NCI-H748 (cell line): ENCODE measurements at regions not wholly inside any gene's neighbourhood (a gene's known extent, or its start where the extent isn't known, plus 50 kb on each side); places are given as distances from the start of the nearest gene placed in this dataset.

Experiments used
- DNase-seq: peaks from one replicate; lab custom pipeline; 2025; ENCODE audit not compliant: unreplicated experiment; lab: John Stamatoyannopoulos, UW

DNA sequence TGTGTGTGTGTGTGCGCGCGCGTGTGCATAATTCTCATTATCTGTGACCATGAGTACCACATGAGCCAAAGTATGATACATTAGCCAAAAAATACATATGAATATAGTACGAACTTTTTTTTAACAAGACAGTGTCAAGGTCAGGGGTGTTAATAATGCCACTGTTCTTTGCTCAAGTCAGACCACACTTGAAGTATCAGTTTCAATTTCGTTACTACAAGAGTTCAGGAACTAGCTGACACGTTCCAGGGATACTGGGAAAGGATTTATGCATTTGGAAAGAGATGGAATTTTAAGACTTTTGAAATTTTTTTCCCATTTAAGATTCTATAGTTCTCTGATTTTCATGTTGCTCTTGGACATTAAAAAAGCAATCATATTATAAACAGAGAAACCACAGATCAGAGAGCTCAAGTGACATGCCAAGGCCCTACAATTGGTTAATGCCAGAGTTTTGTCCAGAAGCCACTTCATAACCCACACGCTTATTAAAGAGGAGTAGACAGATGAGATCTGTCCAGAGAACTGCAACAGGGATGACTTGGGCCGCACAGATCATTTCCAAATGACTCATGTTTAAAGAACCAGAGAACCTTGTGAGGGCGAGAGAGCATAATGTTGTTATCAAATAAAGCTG is 718.8 kb upstream of the SGCG start:
- DNase-seq: no peak

DNA sequence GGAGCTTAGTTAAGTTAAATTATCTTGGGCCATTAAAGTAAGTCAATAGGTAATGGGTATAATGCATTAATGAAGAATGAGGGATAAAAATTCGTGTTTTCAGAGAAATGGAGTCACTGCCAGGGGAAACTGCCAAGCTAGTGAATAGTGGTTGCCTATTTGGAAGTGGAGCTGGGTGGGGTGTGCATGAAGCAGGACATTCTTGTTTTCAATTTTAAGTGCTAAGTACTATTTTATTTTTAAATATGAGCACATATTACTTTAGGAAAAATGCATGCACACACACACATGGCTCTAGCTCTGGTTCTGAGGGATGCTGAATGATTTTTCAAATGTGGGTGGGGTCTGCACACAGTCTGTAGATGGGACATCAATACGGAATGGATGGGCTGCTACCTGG is 717.7 kb upstream of the SGCG start:
- DNase-seq: no peak

DNA sequence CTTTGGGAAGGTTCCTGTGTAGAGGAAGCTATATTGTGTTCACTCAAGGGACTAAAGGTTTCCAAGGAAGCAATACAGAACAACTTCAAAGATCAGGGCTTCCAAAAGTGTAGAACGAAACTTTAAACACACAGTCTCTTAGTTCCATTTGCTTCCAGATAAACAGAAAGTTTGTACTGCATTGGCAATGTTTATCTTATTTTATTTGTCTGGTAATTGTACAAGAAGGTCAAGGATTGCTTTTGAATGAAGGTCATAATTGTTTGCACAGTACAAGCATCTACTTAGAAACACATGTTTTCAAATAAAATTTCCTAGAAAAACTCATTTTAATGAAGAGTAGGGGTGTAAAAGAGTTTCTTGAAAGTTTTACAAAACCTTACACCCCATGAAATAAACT is 712.7 kb upstream of the SGCG start:
- DNase-seq: peak; percentile 44

DNA sequence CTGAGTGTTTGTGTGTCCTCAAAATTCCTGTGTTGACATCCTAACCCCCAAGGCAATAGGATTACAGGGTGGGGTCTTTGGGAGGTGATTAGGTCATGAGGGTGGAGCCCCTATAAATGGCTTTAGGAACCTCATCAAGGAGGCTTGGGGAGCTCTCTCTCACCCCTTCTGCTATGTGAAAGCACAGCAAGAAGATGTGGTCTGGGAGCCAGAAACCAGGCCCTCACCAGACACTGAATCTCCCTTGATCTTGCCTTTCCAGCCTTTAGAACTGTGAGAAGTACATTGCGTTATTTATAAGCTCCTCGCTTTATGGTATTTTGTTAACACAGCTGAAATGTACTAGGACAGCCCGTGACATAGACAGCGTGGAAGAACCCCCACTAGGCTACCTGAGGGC is 712.0 kb upstream of the SGCG start:
- no peak for DNase-seq

DNA sequence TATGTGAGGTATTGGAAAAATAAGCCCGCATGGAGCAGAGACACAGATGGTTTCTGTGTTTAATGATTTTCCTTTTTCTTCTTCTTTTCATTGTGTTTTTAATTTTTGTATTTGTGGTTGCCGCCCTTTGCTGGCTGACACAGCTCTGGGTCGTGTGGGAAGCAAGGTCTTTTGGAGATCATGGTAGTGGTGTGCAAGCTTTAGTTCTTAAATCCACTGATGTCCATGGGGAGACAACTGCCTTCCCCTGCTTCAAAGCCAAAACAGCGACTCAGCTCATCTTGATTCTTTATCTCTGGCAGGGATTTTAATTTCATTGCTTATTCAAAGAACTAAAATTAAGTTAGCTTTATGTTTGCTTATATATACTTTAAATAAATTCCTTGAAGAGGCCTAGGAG is 711.3 kb upstream of the SGCG start:
- no peak for DNase-seq

DNA sequence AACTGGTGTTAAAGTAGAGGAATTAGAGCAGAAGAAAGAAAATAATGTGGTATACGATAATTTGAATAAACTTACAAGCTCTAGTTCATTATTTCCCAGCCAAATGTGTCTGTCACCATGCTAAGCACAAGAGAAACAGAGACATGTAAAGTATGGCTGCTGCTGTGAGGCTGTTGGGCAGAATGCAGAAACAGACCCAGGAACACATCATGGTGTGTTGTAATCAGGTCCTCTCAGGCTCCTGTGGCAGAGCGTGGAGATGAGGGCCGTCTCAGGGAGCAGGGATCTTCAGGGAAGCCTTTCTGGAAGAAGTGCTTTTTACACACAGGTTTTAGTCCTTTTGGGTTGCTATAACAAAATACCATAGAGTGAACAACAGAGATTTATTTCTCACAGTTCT is 710.7 kb upstream of the SGCG start:
- no peak for DNase-seq

DNA sequence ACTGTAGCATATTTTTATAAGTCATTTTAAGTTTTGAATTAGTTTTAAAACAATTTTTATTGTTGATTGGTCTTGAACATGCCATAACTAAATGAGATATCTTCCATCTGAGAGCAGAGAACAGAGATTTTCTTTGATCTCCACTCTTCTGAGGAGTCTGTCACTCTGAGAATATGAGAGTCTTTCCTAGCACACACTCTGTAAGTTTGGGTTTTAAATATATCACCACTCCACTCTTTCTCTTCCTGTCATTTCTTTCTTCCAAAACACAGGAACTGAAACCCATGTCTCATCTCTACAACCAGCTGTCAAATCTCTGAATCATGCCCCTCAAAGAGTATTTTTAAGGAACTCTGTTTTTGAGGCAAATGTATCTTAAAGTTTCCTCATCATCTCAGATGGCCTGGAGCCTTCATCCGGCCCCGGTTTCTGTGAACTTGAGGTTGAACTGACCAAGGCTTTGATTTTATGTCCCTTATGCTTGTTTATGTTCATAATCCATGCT is 698.2 kb upstream of the SGCG start:
- DNase-seq: no peak

DNA sequence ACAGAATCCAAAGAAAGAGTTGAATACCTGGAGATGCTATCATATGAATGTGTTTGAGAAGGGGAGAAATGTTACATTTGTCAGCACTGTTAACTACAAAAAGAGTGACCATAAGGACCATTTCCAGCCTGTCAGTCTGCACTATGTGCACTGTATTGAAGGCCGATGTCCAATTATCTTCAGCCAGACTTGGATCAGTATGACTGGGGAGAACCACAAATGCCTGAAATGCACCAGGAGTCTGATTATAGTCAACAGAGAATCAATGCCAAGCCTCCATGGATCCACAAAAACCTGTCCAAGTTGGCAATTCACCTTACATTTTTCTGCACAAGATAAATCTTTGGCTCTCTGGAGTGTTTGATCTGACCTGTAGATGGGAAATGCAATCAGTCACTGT is 697.5 kb upstream of the SGCG start:
- DNase-seq: no peak

DNA sequence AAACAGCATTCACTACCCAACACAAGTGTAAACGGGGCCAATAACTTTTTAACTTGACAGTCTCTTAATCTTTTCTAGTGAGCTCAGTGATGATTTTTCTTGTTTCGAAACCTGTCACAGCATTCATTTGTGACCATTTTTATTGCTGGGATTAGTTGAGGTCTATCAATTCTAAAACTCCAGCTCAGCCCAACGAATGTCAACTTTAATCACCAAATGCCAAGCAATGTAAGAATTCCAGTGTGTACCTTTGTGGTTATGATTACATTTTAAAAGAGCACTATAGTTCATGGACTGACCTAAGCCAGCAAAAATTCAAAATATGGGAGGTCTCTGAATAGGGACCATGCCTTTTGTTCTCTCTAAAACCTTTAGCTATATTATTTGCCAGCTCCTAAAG is 694.3 kb upstream of the SGCG start:
- no peak for DNase-seq

DNA sequence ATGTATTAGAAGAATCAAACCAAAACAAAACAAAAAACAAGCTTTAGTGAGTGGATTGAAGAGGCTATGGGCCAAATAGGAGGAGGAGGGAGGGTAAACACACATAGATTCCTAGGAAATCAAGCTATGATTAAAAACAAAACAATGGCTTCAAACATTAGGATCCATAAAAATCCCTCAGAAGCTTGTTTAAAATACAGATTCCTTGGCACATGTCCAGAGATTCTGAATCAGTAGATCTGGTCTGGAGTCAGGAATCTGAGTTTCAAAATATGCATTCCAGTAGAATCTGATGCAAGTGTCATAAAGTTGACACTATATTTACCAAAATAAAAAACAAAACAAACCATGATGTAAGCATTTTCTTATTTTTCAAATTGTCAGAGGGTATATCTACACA is 692.8 kb upstream of the SGCG start:
- no peak for DNase-seq

DNA sequence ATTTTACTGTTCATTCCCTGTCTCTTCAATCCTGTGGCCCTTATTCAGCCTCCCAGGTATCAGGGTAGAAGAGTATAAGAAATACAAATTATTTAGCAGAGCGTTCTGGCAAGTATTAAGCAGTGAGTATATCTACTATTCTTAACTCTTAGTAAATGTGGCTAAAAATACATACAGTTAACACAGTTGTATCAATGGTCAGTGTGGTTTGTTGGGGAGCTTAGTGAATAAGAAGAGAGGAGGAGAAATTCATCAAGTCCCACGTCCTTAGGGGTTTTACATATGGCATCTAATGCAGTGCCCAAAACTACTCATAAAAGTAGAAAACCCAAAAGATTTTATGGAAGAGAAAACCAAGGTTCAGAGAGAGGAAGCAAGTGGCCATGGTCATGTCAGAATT is 691.0 kb upstream of the SGCG start:
- DNase-seq: no peak

DNA sequence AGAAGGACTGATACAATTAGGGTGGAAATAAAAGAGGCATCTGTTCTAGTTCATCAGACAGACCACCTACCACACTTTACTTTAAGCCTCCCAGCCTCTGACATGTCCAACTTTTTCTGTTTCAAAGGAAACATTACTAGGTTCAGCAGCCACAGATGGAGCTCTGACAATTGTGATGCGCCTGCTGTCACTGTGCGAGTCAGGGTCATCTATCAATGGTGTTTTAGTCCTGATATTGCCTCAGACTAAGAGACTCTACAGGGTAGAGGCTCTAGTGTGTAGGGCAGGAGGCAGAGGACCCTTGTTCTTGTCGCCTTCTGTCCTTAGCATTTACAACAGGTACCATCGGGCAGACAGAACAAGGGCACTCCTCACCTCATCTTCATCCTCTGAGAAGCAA is 685.0 kb upstream of the SGCG start:
- DNase-seq: no peak

DNA sequence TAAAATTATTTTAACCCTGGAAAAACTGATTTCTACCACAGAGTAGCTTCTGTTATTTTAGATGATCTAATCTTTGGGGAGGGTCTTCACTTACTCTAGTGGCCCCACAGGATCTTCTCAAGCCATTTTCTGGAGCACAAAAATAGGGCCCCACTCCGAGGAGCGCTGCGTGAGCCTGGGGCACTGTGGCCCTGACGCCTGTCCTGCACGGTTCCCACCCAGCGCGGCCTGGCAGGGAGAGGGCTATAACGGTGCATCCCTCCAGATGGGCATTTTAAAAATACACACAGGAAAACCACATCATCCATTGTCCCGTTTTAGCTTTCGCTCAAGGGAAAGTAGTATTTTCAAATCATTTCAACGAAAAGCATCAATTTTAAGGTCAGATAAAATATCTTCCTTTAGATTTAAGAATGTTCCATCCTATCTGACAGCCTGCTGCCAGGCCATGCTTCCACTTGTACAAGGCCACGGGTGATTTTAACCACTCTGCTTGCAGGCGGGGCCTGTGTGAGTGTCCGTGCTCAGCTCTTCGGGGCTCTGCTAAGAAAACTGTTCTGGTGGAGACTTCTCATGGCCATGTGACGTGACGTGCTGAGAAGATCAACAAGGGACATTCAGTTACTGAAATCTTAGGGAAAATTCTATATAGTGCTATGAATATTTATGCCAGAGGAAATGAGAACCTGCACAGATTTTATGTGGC is 683.8 kb upstream of the SGCG start:
- DNase-seq: no peak

DNA sequence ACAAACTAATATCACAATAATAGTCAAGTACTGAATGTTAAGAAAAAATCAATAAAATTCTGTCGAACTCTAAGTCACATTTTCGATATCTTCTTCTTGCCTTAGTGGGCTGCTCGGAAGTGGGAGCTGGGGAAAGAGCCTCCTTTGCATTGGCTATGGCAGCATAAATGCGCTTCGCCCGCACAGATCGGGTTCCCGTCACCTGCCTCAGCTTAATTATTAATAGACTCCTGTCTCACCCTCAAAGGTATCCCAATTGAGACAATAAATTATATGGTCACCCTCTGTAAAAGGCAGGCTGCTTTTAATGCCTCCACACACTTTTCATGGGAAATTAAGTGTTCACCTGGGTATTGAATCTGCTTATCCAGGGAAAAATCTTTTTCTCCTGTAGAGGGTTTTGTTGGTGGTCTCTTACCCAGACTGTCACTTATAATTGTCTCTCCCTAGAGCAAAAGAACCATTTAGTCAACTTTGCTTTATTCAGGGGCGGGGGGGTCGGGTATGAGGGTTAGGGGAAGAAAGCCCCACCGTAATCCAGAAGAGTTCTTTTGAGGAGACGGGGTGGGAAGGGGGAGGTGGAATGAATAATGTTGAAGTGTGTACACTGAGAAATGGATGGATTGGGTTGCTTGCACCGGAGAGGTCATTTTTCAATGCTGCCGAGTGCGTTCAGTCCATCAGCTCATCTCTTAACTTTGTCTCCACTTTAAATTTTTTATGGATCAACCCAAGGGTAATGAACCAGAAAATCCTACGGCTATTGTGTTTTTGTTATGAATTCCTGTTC is 682.6 kb upstream of the SGCG start:
- DNase-seq: peak; percentile 48

DNA sequence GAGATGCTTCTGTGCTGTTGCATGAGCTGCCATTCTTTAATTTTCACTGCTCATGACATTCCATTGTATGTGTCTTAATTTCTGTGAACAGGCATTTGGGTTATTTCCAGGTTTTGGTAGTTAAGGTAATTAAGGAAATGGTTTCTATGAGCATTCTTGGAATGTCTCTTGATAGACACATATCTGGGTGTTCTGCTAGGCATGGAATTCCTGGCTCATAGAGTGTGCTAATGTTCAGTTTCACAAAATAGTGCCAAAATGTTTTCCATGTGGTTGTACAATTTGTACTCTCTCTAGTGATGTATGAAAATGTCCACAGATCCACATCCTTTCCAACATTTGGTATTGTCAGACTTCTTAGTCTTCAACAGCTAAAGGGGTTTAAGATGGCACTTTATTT is 680.9 kb upstream of the SGCG start:
- DNase-seq: no peak

DNA sequence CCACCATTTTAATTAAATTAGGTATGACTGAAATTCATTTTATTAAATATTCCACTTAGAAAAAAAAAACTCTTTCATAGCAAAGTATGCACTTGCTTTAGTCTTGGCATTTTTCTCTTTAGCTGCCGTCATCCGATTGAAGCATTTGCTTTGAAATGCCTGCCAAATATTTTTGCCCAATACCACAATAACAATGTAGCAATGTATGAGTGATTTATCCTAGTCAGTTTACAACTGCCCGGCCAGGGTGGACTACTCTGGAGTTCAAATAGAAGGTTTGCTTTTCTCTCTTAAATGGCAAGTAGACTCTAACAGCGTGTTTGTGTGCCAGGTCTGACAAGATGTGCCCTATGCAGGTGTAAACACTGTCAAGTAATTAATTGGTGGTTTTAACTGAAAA is 675.3 kb upstream of the SGCG start:
- no peak for DNase-seq

DNA sequence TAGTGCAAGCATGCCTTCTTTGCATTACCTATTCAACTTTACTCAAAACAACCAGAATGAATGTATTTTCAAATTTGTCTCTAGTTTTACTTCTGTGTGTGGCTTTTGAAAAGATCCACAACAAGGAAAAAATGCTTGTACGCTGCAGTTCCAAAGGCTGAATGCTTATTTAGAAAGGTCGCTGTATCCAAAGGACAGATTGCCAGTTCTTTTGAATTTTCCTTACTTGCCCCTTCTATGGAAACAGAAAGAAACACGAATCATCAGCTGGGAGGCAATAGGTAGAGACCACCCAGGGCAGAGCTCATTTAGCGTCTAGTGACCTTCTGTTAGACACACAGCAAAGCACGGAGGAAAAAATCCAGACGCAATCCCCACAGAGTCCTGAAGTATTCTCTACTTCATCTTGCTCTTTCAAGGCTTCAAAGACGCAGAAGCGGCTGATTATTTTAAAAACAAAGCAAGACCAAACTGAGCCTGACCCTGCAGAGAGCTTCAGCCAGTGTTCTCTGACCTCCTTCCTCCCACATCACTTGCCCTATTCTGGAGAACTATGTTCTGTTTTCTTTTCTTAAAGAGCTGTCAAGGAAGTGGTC is 674.6 kb upstream of the SGCG start:
- DNase-seq: no peak

DNA sequence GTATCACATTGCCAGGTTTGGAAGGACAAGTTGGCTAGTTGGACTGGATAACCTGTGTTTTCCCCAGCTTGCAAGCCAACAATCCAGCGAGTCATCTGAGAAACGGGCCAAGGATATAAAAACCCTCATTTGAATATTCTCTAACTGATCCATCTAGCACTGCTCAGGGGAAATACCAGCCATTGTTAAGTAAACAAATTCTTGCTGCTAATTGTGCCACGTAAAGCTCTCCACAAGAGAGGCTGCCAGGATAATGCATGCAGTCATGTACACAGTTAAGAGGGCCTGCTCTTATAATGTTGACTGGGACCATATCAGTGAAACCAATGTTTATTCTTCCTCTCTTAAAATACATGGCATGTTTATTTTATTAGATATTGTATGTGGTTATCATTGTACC is 663.2 kb upstream of the SGCG start:
- peak; percentile 88 for DNase-seq

DNA sequence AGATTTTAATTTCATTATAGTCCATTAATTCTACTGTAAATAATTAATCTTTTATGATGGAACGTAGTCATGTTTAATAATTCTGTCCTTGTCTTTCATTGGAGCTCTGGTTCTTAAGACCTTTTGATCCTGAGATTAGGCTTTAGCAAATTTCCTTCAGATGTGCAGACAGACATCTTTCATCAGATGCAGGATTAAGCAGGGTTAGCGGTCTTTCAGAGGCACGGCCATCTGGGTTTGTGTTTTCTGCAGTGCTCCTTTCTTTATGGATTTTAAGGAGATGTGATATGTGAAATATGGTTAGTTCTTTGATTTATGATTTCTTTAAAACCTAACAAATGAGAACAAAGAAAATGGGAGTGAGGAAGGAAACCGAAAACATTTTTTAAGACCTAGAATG is 643.9 kb upstream of the SGCG start:
- no peak for DNase-seq

DNA sequence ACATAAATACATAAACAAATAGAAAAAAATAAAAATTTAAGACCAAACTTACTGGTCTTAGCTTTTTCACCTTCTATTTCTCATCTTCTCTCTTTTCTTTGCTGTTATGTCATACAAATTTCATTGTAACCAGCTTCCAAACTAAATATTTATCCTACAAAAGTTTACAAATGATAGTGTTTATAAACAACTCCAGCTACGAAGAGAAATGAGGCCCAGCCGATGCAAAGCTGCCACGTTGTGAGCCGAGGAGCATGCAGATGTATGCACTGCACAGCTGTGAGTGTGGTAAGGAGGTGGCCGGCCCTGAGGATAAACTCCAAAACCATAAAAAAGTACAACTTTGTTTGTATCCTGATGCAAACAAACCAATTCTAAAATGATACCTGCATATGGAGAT is 642.4 kb upstream of the SGCG start:
- DNase-seq: no peak

DNA sequence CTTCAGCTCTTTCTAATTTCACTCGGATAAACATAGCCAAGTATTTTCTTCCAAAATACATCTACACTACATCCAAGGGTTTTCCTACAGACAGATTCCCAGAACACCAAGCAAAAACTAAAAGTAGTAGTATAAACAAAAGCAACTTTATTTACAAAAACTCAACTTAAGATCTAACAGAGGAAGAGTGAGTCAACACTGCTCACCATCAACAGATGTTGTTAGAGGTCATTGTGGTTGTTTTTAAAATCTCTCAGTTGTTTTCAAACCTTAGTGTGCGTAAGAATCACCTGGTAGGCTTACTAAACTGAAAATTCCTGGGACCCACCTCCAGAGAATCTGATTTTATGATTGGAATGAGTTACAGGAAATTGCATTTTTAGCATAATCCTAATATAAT is 631.7 kb upstream of the SGCG start:
- DNase-seq: no peak

DNA sequence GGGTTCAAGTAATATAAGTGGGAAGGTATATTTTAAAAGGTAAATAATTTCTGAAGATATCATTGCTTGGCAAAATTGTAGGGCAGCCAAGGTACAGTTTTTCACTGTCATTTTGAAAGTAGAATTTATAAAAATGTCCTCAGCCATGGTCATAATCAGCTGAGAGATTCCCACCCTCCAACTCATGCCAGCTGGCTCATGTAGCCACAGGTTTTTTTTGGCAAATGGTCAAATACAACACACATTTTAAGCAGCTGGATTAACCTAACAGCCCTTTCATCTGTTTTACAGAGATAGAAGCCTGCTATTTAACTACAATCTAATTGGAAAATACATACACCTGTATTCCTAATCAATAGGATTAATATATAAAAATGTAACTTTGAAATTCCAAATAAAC is 619.2 kb upstream of the SGCG start:
- DNase-seq: peak; percentile 83
